GM21737 (cell line): ENCODE measurements at regions not wholly inside any gene's neighbourhood (a gene's known extent, or its start where the extent isn't known, plus 50 kb on each side); places are given as distances from the start of the nearest gene placed in this dataset.

ENCODE experiments used
- ATAC-seq: cut with Tn5 transposase; IDR thresholded peaks from one replicate; pipeline ENCODE4 v1.9.1; 2021; ENCODE audit warnings: mild to moderate bottlenecking, moderate library complexity; ENCODE audit not compliant: unreplicated experiment

DNA sequence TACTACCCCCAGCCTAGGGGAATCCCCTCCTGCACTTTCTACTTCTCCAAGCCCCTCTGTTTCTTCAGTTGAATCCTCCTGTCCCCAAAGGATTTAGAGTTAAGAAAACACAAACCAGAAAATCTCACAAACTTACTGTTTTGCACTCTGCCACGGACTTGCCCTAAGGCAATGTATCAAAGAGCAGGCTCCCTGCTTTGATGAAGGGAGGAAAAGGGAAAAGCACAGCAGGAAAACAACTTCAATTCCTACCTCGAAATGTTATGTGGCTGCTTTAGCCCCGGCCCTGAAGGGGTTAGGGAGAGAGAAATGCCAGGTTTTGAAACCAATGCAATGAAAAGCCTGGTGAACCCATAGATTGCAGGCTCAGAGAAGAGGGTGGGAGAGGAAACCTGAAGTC, 254.7 kb downstream of the MAN2A1 start:
- no peak for ATAC-seq

DNA sequence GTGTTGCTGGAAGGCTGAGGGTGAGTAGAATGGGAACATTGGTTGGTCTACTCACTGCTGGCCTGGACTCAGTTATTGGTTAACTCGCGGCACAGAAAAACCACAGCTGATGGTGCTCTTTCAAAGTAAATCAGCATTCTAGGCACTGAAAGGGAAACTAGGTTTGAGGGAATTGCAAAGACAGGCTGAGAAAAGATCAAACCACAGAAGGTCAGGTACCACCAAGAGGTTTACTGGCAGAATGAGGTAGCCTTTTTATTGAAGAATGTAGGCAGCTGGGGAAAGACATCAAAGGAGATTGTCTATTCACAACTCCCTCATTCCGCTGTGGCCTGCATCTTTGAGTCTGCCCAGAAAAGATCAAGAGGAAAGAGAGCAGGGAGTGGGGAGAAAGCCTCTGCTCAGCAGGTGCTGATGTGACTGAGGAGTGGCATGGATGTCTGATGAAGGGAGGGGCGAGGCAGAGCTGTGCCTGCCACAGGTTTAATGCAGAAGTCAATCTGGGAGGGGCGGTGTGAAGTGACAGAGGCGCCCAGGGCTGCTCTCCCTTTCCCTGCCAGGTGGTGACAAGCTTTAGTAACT, 255.5 kb downstream of the MAN2A1 start:
- ATAC-seq: no peak

DNA sequence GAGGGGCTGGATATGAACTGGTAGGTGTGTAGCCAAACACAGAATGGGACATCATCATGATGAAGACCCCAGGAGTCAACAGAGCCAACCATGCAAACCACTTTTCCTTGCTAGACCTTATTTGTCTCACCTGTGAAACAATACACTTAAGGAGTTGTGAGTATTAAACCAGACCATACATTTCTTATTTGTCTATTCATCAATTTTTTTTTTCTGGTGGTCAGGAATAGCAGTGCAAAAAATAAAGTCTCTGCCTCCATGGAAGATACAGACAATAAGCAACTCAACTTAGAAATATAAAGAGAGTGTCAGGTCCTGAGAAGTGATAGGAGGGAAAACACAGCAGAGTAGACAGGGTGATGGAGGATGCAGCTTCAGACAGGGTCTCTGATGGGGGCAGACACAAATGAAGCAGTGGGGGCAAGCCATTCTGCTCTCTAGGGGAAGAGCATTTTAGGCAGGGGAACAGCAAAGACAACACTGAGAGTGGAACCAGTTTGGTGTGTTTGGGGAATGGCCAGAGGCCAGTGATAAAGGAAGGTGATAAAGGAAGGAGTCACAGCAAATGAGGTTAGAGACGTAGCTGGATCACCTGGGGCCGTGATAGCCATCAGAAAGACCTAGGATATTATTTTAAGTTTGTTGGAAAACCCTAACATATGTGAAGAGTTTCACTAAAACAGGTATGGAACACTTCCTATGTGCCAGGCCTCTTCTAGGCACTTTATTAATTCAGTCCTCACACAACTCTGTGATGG, 256.2 kb downstream of the MAN2A1 start:
- ATAC-seq: no peak

DNA sequence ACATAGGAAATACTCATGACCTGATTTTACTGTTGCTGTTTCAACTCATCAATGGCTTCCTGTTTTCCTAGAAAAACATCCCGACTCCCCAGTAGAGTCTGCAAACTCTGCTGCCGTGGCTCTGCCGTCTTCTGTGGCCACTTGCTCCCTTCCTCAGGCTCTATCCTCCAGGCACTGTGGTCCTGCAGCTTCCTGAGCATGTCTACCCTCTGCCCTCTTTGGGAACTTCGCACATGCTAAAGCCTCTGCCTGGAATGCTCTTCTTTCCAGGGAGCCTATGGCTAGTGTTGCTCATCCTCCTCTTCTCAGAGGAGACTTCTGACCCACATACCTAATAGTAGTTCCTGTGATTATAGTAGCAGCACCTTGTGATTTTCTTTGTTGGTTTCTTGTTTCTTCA, 256.9 kb downstream of the MAN2A1 start:
- no peak for ATAC-seq

DNA sequence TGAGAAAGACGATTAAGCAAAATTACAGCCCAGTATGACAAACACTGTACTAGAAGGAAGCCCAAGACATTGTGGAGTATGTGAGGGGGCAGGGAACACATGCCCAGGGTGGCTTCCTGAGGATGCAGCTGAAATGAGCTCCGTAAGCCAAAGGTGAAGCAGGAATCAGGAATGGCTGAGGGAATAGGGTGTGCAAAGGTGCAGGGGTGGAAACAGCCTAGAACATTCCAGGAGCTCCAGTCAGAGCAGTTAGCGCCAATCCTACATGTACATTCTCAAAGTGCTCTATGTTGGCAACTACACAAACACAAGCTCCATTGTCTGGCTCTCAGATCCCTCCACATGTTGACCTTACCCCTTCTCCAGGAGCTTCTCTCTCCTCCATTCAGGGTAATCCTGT, 257.9 kb downstream of the MAN2A1 start:
- ATAC-seq: no peak

DNA sequence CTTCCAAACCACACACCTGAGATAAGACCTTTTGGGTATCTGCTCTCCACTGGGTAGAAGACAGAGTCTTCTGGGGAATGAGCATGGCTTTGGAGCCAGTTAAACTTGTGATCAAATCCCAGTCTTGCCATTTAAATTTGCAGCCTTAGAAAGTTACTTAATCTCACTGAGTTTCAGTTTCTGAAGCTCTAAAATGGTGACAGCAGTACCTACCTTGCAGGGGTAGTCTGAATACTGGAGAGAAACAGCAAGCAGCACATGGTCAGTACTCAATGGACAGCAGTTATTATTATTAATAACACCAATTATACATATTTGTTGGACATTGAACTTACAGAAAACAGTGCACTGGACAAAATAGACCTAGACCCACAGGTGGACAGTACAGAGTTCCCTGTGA, 260.9 kb downstream of the MAN2A1 start:
- no peak for ATAC-seq

DNA sequence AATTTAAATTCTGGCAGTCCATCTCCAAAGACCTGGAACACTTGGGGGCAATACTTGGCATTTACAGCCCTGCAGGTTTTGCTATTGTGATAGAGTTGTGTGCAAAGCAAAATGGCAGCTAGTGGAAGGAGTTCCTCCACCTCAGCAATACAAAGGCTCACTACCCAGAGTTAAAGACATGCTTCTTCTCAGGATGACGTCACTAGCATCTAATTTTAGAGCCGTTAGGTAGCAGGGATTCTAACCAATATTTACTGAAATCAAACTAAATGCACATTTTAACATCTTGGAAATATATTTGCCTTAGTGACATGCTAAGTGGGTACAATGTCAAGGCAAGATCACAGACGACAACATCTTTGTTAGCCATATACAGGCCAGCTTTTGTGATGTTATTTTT, 261.6 kb downstream of the MAN2A1 start:
- no peak for ATAC-seq

DNA sequence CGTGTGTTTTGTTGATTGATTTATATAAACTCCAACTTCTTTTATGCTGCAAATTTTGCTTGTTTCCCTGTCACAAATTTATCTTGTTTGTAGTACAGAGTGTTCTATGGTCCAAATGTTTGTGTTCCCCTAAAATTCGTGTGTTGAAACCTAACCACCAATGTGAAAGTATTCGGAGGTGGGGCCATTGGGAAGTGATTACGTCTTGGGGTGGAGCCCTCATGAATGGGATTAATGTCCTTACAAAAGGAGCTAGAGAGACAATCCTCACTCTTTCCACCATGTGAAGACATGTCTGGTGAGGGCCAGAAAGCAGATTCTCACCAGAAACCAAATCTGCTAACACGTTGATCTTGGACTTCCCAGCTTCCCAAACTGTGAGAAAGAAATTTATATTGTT, 262.0 kb downstream of the MAN2A1 start:
- ATAC-seq: no peak

DNA sequence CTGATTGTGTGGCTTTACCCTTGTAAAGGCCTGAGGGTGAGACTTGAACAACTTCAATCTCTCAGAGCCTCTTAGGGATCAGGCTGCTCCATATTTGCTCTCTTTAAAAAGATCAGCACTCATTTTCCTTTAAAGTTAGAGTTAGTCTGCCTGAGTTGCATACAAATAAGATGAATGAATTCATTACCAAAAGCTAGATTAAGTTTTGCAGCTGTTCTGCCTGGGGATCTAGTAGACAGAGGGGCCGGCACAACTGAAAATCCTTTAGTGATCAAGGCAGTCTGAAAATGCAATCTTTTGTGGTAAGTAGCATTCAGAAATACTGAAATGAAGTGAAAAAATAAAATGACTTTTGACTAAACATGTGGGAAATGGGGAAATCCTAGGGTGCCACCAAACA, 264.0 kb downstream of the MAN2A1 start:
- no peak for ATAC-seq

DNA sequence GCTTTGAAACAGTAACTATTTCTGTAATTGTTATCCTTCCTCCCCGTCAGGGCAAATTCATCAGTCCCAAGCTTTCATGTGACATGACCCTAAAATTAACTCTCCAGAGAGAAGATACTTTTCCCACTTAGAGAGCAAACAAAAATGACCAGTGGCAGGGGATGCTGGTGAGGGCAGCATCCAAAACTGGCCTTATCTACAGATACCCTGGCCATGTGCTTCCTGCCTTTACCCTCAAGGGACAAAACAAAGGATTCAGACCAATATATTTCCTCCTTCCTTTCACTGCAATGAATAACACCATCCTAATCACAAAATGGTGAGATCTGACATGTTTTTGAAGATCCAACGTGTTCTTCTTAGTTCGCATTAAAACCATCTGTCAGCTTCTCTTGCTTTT, 267.2 kb downstream of the MAN2A1 start:
- ATAC-seq: no peak

DNA sequence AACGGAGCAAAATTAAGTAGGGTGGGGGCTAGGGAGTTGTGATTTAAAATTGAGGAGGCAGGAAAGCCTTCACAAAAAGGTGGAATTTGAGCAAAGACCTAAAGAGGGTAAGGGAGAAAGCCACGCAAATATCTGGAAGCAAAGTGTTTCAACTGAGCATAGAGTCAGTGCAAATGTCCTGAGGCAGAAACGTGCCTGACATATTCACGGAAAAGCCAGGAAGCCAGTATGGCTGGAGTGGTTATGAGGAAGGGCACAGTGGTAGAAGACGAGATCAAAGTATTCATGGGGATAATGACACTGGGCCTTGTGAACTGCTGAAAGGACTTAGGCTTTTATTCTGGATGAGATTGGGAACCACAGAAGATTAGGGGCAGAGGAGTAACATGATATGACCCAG, 268.4 kb downstream of the MAN2A1 start:
- ATAC-seq: no peak

DNA sequence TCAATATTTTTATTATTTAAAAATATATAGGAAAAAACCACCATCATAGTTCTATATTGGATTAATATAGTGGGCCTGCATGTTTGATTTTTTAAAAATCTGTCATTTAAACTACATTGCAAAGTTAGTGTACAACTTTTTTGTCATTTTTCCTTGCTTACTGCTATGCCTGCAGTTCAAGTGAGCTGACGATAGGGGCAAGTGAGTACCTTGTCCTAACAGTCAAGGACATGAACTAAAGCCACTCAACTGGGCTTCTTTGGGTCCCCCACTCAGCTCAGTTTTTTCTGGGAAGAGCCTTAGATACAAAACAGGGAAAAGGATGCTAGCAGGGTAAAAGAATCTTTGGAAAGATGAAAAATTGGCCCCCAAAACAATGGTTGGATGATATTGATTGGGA, 269.9 kb downstream of the MAN2A1 start:
- ATAC-seq: no peak

DNA sequence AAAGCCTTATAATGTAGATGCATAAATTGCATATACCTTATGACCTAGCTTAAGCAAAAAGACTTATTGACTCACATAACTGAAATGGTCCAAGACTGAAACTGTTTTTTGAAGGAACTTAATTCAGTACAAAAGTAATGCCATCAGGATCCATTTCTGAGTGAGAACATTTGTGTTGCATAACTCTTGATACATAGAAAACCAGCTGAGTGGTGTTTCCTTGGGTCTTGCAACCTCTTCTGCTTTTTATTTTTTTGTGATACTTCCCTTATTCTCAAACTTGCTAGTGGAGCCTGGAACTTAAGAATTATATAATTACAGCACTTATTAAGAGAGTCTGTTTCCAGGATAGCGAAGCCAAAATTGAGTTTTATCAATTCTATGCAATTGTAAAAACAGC, 272.0 kb downstream of the MAN2A1 start:
- no peak for ATAC-seq

DNA sequence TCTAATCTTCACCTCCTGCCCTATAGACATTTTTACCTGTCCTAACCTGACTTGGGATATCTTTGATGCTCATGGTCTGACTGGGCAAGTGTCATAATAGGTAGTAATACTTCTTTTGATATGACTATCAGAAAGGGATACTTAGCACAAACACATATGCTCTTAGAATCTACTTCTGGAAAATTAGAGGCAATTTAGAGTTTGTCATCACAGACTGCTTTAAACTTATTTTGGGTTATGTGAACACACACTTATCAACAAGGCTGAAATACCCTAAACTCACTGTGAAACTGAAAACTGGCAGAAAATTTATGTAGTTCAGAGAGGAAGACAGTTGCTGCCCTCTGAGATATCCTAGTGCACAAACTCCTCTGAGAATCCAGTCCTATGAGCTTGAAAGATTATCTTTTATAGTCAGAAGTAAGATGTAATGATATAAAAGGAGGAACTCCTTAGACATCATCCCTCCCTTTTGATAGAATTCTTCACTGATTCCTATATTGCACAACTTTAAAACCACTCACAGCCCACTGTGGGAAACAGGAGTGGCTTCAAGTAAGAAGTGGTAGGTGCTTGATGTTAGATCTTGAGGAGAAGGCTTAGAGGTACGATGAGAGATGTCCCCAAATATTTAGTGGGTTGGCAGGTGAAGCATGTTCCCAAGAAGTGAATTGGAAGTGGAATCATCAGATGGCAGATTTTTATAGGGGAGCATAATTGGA, 273.3 kb downstream of the MAN2A1 start:
- no peak for ATAC-seq

DNA sequence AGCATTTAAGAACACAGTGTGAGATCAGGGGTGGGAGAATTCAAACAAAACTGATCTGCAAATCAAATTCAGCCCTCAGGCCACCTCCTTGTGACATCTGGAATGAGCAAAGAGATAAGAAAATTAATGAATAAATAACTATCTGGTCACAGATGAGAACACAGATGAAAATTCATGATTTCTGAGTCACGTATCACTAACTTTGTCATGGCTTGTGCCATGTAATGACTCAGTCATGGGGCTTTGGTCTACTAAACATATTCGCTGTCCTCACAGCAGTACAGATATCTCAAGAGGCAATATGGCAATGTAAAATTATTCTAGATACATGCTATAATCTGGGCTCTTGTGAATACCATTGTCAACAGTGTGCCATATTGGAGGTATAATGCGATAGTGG, 274.4 kb downstream of the MAN2A1 start:
- ATAC-seq: no peak

DNA sequence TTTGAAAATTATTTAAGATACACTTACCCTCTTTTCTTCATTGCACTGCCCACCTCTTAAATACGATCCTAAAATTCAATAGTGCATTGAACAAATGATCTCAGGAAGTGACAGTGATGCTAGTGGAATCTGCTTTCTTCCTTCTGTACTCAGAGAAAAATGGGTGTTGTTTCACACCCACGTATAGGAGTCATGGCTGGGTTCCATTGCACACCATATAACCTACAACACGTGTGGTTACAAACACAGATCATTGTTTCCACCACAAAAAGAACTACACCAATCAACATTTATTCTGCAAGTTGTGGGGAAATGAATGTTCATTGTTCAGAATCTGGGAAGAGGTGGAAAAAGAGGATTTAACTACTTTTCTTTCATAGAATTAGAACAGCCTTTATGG, 275.9 kb downstream of the MAN2A1 start:
- no peak for ATAC-seq

DNA sequence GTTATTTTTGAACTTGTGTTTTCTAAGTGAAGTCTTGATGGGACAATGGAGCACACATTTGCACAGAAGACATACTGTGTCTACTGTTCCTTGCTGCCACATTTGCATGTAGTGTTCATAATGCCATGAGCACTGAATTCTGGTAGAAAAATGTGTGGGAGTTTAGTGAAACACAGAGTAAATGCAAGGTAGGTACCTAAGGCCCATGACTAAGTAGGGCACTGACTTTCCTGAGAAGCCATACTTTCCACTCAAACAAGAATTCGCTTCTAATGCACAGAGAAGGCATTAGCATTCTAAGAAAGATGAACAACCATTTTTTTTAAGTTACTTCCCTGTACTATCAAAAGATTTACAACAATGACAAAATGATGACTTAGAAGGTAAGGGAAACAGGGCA, 282.2 kb downstream of the MAN2A1 start:
- no peak for ATAC-seq

DNA sequence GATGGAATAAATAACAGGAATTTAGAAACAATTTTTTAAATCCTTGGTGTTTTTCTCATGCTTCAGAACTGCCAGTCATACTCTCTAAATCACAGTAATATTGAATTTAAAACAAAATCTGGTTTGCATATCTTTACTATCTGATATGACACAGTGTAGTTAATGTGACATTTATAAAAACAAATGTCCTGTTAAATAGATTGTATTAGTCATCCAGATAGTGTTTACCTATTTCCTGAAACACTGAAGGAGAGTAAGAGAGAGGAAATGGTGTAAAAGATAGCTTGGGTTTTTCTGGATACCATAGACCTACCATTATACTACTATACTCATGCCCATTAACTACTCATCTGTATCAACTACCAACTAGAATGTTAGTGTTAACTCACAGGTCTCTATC, 292.3 kb downstream of the MAN2A1 start:
- ATAC-seq: no peak

DNA sequence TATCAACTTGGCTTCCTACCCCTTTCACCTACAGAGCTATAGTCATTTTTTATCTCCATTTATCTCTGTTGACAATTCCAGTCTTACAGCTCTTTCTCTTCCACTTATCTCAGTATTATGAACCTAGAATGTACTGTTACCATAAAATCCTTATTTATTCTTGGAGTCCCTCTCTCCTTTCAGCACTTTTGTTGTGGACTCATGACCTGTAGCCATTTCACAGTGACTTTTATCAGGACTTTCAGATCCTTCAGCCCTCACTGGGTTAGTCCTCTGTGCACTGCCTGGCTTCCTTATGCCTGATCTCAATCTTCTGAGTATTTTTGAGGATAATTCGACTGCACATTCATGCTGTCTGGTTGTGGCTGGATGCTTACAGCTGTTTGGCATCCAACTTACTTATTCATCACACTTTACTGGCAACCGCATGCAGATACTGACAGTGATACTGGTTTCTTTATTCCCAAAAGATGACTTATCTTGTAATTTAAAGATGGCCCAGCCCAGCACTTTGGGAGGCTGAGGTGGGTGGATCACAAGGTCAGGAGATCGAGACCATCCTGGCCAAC, 293.3 kb downstream of the MAN2A1 start:
- no peak for ATAC-seq

DNA sequence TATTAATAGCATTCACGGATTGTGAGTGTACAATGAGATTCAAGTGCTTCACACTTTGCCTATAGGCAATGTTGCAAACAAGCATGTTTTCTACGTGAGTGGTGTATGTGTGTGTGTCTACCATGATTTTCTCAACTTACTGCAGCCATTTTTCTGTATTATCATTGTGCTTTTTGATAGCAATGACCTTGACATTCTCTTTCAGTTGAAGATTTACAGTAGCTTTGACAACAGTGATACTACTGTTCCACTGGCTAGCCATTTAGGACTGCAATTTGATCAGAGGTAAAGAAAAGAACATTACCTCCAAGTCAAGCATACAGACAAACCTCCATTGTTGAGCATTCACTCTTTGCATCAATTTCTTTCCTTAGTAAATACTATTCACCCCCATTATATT, 297.0 kb downstream of the MAN2A1 start:
- ATAC-seq: no peak

DNA sequence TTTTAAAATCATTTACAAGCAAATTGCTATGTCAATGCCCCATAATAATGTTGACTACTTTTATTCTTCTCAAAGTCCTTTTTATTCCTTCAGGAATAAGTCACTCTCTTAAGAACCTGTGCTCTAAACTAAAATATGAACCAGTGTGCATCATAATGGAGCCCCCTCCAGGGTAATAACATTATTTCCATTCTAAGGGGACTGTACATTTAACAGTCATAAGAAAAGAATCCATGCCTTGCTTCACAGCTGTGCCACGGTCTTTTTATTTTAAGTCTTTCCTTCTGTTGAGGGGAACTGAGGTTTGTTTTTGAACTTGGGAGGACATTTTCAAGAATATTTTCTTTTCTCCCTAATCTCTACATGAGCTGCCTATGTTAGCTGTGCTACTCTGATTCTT, 297.6 kb downstream of the MAN2A1 start:
- ATAC-seq: no peak

DNA sequence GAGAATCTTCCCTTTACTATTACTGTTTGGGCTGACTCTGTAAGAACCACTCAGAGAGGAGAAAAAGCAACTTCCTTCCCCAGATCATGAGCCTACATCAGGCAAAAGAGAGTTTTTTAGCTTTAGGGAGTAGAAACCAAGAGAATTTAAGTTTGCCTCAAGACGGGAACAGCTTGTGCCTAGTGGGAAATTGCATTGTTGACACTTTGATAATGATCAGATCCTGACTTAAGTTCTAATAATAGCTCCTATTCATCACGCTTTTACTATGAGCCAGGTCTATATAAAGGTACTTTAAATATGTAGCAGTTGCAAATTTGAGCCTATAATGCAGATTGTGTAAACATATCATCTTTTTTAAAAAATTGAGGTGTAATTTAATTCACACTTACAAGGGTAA, 298.2 kb downstream of the MAN2A1 start:
- ATAC-seq: no peak
